ENCODE measurements at regions not wholly inside any gene's neighbourhood (a gene's known extent, or its start where the extent isn't known, plus 50 kb on each side); places are given as distances from the start of the nearest gene placed in this dataset.

GRCh38 chr1:224526771-224527170 is 89.3 kb upstream of the CNIH3 start:
- no peak for TF ChIP-seq EZH2 (IDR thresholded peaks at IDR 0.05; ENCODE audit: insufficient read depth, low read length)
- no peak for TF ChIP-seq CTCF (IDR thresholded peaks at IDR 0.05; ENCODE audit: insufficient read depth, low read depth, low read length)

Measured in astrocyte (in vitro differentiated cells and primary cell).